Tibial nerve (tissue), 4 donors: ENCODE measurements at regions not wholly inside any gene's neighbourhood (a gene's known extent, or its start where the extent isn't known, plus 50 kb on each side); places are given as distances from the start of the nearest gene placed in this dataset.

Experiments used
- EP300 ChIP-seq, 2 donors: sonication (generic); formaldehyde crosslinking; IDR thresholded peaks; one replicate each; pipeline ENCODE4 v1.6.1; 2017; ENCODE audit warnings: antibody characterized with exemption in 2 of 2, mild to moderate bottlenecking in 1 of 2
- TF ChIP-seq, protein P1 (sequence below), 5 experiments: fragments of 200-600 bp in 3 of 5; fragments of 450-650 bp in 2 of 5; sonication (generic) in 3 of 5; IDR thresholded peaks; one replicate each; pipeline ENCODE4 v1.5.1; 2016 to 2019; ENCODE audit warnings: antibody characterized with exemption in 5 of 5, mild to moderate bottlenecking in 3 of 5, moderate library complexity in 2 of 5

DNA sequence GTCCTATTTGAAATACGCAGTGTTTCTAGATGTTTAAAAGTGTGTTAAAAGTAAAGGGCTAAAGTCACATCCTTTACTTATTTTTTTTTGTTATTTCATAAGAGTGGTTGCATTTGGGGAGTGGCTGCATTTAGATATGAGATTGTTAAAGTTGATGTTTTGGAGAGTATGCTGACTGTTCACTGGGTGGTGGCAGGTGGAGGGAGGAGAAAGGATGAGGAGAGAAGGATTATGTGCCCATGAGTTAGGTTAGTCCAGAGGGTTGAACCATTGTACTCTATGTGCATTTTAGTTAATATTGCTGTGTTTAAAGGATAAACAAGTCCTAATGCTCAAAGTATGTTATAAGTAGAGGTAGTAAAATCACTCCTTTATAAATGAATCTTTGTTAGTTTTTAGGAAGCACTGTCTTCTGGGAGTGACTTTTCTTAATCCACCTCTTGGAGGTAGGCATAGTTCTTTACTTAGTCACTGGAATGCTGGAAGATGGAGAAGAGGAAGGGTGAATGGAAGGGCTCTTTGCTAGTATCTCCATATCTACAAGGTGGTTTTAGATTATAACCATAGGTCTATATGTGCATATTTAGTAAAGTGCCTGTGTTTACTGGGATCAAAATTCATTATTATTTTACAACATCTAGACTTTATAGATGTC is 332.3 kb downstream of the NPR3 start:
- TF ChIP-seq, protein P1, sequence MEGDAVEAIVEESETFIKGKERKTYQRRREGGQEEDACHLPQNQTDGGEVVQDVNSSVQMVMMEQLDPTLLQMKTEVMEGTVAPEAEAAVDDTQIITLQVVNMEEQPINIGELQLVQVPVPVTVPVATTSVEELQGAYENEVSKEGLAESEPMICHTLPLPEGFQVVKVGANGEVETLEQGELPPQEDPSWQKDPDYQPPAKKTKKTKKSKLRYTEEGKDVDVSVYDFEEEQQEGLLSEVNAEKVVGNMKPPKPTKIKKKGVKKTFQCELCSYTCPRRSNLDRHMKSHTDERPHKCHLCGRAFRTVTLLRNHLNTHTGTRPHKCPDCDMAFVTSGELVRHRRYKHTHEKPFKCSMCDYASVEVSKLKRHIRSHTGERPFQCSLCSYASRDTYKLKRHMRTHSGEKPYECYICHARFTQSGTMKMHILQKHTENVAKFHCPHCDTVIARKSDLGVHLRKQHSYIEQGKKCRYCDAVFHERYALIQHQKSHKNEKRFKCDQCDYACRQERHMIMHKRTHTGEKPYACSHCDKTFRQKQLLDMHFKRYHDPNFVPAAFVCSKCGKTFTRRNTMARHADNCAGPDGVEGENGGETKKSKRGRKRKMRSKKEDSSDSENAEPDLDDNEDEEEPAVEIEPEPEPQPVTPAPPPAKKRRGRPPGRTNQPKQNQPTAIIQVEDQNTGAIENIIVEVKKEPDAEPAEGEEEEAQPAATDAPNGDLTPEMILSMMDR (IDR thresholded peaks at IDR 0.05) = no peak
- no peak for TF ChIP-seq EP300 (IDR thresholded peaks at IDR 0.05)
